ENCODE measurements at regions not wholly inside any gene's neighbourhood (a gene's known extent, or its start where the extent isn't known, plus 50 kb on each side); places are given as distances from the start of the nearest gene placed in this dataset.
"Not testable (repeated sequence)": the region's sequence is repeated elsewhere in the genome, so short reads cannot be mapped to it uniquely, and the experiment has no call there.

GRCh38 chr7:113179313-113179712 lies 61.0 kb upstream of the SMIM30 start:
- peaks cover 0 to 5% (median 0%) of the 10 kb centered on the region in 3 donors for H3K27me3 Mint-ChIP-seq (ENCODE audit: low read depth in 3 of 3)
- intact Hi-C loops (cut with micrococcal nuclease): no loop called here
- no peaks in the 10 kb centered on the region for H3K36me3 ChIP-seq (replicated peaks in 1 of 2; ENCODE audit: control insufficient read depth in 1 of 2, insufficient read depth in 2 of 2, low read length in 2 of 2)
- no peaks in the 10 kb centered on the region for H4K20me1 ChIP-seq (ENCODE audit: insufficient read depth, low read length)
- H3K4me3 ChIP-seq (replicated peaks in 1 of 3; ENCODE audit: low read depth in 2 of 3, low read length in 3 of 3): no peak overlapping the region
- H3K9me3 ChIP-seq (replicated peaks in 1 of 2; ENCODE audit: control insufficient read depth in 1 of 2, insufficient read depth in 1 of 2, low read length in 2 of 2): no peaks in the 10 kb centered on the region
- H3K27ac Mint-ChIP-seq: no peak overlapping the region
- no peak for DNase-seq
- no peaks in the 10 kb centered on the region for H3K9me3 Mint-ChIP-seq
- TF ChIP-seq, protein P1, sequence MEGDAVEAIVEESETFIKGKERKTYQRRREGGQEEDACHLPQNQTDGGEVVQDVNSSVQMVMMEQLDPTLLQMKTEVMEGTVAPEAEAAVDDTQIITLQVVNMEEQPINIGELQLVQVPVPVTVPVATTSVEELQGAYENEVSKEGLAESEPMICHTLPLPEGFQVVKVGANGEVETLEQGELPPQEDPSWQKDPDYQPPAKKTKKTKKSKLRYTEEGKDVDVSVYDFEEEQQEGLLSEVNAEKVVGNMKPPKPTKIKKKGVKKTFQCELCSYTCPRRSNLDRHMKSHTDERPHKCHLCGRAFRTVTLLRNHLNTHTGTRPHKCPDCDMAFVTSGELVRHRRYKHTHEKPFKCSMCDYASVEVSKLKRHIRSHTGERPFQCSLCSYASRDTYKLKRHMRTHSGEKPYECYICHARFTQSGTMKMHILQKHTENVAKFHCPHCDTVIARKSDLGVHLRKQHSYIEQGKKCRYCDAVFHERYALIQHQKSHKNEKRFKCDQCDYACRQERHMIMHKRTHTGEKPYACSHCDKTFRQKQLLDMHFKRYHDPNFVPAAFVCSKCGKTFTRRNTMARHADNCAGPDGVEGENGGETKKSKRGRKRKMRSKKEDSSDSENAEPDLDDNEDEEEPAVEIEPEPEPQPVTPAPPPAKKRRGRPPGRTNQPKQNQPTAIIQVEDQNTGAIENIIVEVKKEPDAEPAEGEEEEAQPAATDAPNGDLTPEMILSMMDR (IDR thresholded peaks at IDR 0.05): no peak
- H3K4me2 ChIP-seq (replicated peaks; ENCODE audit: extremely low read depth, low read length, poor library complexity, severe bottlenecking): no peak overlapping the region
- no peak overlapping the region for H3K27ac ChIP-seq (ENCODE audit: low read depth in 1 of 2, low read length in 2 of 2)
- no peaks in the 10 kb centered on the region for H3K79me2 ChIP-seq (ENCODE audit: insufficient read depth, low read length)
- H3K27me3 ChIP-seq (ENCODE audit: control insufficient read depth in 2 of 2, insufficient read depth in 2 of 2, low read length in 2 of 2): no peaks in the 10 kb centered on the region
- H3K4me1 ChIP-seq (ENCODE audit: control insufficient read depth in 1 of 2, insufficient read depth in 2 of 2, low read length in 2 of 2): no peaks in the 10 kb centered on the region
- no peaks in the 10 kb centered on the region for H3K36me3 Mint-ChIP-seq
- WGBS (ENCODE audit: insufficient coverage): 80% methylated on average over 2 of the region's 2 CpGs
- no peak overlapping the region for H2AFZ ChIP-seq (ENCODE audit: insufficient read depth, low read depth, low read length, poor library complexity, severe bottlenecking)
- H3K9ac ChIP-seq (ENCODE audit: insufficient read depth, low read length, poor library complexity, severe bottlenecking): no peak overlapping the region
- no peak overlapping the region for H3K4me3 Mint-ChIP-seq
- no peaks in the 10 kb centered on the region for H3K4me1 Mint-ChIP-seq

DNA sequence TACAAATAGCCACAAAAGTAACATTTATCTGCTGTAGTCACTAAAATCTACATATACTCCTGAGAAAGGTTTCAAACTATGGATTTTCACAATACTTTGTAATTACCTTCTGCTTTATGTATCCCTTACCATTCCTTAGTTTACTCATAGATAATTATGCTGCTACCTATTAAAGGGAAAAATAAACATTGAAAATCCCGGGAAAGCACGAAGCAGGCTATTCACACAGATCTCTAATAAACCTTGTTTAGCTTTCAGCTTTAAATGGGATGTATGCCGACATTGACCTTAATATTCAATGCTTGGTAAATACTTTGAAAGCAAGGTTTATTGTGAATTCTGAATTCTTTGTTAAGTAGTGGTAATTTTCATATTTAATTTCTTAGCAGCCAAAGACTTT lies 58.5 kb upstream of the SMIM30 start:
- H3K36me3 ChIP-seq (replicated peaks in 1 of 2; ENCODE audit: control insufficient read depth in 1 of 2, insufficient read depth in 2 of 2, low read length in 2 of 2): no peaks in the 10 kb centered on the region
- H3K4me1 ChIP-seq (ENCODE audit: control insufficient read depth in 1 of 2, insufficient read depth in 2 of 2, low read length in 2 of 2): no peaks in the 10 kb centered on the region
- no CpG with 5 or more reads among the region's 3 CpGs for WGBS (ENCODE audit: insufficient coverage)
- H3K4me3 Mint-ChIP-seq: no peak overlapping the region
- no peak overlapping the region for H3K4me3 ChIP-seq (replicated peaks in 1 of 3; ENCODE audit: low read depth in 2 of 3, low read length in 3 of 3)
- no peak for DNase-seq
- no peaks in the 10 kb centered on the region for H4K20me1 ChIP-seq (ENCODE audit: insufficient read depth, low read length)
- peaks cover 0 to 7% (median 0%) of the 10 kb centered on the region in 7 donors for H3K9me3 Mint-ChIP-seq
- H3K36me3 Mint-ChIP-seq: no peaks in the 10 kb centered on the region
- intact Hi-C loops (cut with micrococcal nuclease): no loop called here
- no peaks in the 10 kb centered on the region for H3K79me2 ChIP-seq (ENCODE audit: insufficient read depth, low read length)
- no peak overlapping the region for H2AFZ ChIP-seq (ENCODE audit: insufficient read depth, low read depth, low read length, poor library complexity, severe bottlenecking)
- no peak overlapping the region for H3K9ac ChIP-seq (ENCODE audit: insufficient read depth, low read length, poor library complexity, severe bottlenecking)
- H3K4me2 ChIP-seq (replicated peaks; ENCODE audit: extremely low read depth, low read length, poor library complexity, severe bottlenecking): no peak overlapping the region
- peaks cover 0 to 5% of the 10 kb centered on the region in 2 donors for H3K9me3 ChIP-seq (replicated peaks in 1 of 2; ENCODE audit: control insufficient read depth in 1 of 2, insufficient read depth in 1 of 2, low read length in 2 of 2)
- TF ChIP-seq, protein P1 (IDR thresholded peaks at IDR 0.05): no peak
- peaks cover 0 to 3% (median 1%) of the 10 kb centered on the region in 3 donors for H3K27me3 Mint-ChIP-seq (ENCODE audit: low read depth in 3 of 3)
- H3K27ac ChIP-seq (ENCODE audit: low read depth in 1 of 2, low read length in 2 of 2): no peak overlapping the region
- no peaks in the 10 kb centered on the region for H3K27me3 ChIP-seq (ENCODE audit: control insufficient read depth in 2 of 2, insufficient read depth in 2 of 2, low read length in 2 of 2)
- H3K27ac Mint-ChIP-seq: no peak overlapping the region
- no peaks in the 10 kb centered on the region for H3K4me1 Mint-ChIP-seq

GRCh38 chr7:113176180-113176579 lies 57.8 kb upstream of the SMIM30 start:
- not testable (repeated sequence) for H3K36me3 ChIP-seq (replicated peaks in 1 of 2; ENCODE audit: control insufficient read depth in 1 of 2, insufficient read depth in 2 of 2, low read length in 2 of 2); H3K27ac ChIP-seq (ENCODE audit: low read depth in 1 of 2, low read length in 2 of 2)

More at GRCh38 chr7:113176180-113176579, 57.8 kb upstream of the SMIM30 start:
- H4K20me1 ChIP-seq (ENCODE audit: insufficient read depth, low read length); H3K4me3 ChIP-seq (replicated peaks in 1 of 3; ENCODE audit: low read depth in 2 of 3, low read length in 3 of 3); H3K27me3 Mint-ChIP-seq (ENCODE audit: low read depth in 3 of 3); intact Hi-C loops (cut with micrococcal nuclease); H3K27me3 ChIP-seq (ENCODE audit: control insufficient read depth in 2 of 2, insufficient read depth in 2 of 2, low read length in 2 of 2); H3K9ac ChIP-seq (ENCODE audit: insufficient read depth, low read length, poor library complexity, severe bottlenecking); DNase-seq; H3K36me3 Mint-ChIP-seq; H2AFZ ChIP-seq (ENCODE audit: insufficient read depth, low read depth, low read length, poor library complexity, severe bottlenecking); H3K9me3 Mint-ChIP-seq; H3K79me2 ChIP-seq (ENCODE audit: insufficient read depth, low read length); H3K4me1 ChIP-seq (ENCODE audit: control insufficient read depth in 1 of 2, insufficient read depth in 2 of 2, low read length in 2 of 2); H3K4me2 ChIP-seq (replicated peaks; ENCODE audit: extremely low read depth, low read length, poor library complexity, severe bottlenecking); H3K4me1 Mint-ChIP-seq; H3K4me3 Mint-ChIP-seq; H3K9me3 ChIP-seq (replicated peaks in 1 of 2; ENCODE audit: control insufficient read depth in 1 of 2, insufficient read depth in 1 of 2, low read length in 2 of 2); H3K27ac Mint-ChIP-seq: not testable (repeated sequence)

Data from CD14-positive monocyte (primary cell).